HT1080 (cell line): ENCODE measurements at regions not wholly inside any gene's neighbourhood (a gene's known extent, or its start where the extent isn't known, plus 50 kb on each side); places are given as distances from the start of the nearest gene placed in this dataset.
A peak's percentile ranks its signal among the peaks of the same experiment; 100 is the strongest.

Experiments used
- DNase-seq: peaks from one replicate; pipeline ENCODE4 v3.0.0-alpha.2; 2015; ENCODE audit warnings: low read depth

- DNase-seq = no peak
Measured at GRCh38 chr18:57991552-57991951, 52.5 kb upstream of the NEDD4L start.

- DNase-seq = no peak
Measured at GRCh38 chr18:57989536-57989935, 54.5 kb upstream of the NEDD4L start.

- no peak for DNase-seq
Measured at GRCh38 chr18:57984490-57985115, 59.4 kb upstream of the NEDD4L start.

GRCh38 chr18:57983965-57984364 lies 60.1 kb upstream of the NEDD4L start:
- no peak for DNase-seq

GRCh38 chr18:57983472-57983871 lies 60.6 kb upstream of the NEDD4L start:
- DNase-seq = no peak

GRCh38 chr18:57982372-57983021 lies 61.5 kb upstream of the NEDD4L start:
- no peak for DNase-seq

- DNase-seq = no peak
Measured at GRCh38 chr18:57981308-57982028, 62.6 kb upstream of the NEDD4L start.

GRCh38 chr18:57980573-57981307 lies 63.3 kb upstream of the NEDD4L start:
- no peak for DNase-seq

GRCh38 chr18:57976230-57976773 lies 67.7 kb upstream of the NEDD4L start:
- no peak for DNase-seq

GRCh38 chr18:57975805-57976204 lies 68.2 kb upstream of the NEDD4L start:
- DNase-seq = peak; percentile 14

- DNase-seq = no peak
Measured at GRCh38 chr18:57974585-57975265, 69.3 kb upstream of the NEDD4L start.

GRCh38 chr18:57973889-57974288 lies 70.1 kb upstream of the NEDD4L start:
- DNase-seq = no peak

GRCh38 chr18:57970356-57971095 lies 73.5 kb upstream of the NEDD4L start:
- DNase-seq = no peak

GRCh38 chr18:57969824-57970223 lies 74.2 kb upstream of the NEDD4L start:
- DNase-seq = no peak

- no peak for DNase-seq
Measured at GRCh38 chr18:57965246-57965645, 78.8 kb upstream of the NEDD4L start.

GRCh38 chr18:57961876-57962505 lies 82.0 kb upstream of the NEDD4L start:
- peak; percentile 57 for DNase-seq

- no peak for DNase-seq
Measured at GRCh38 chr18:57961411-57961810, 82.6 kb upstream of the NEDD4L start.

- DNase-seq = peak; percentile 82
Measured at GRCh38 chr18:57959278-57959677, 84.7 kb upstream of the NEDD4L start.

- no peak for DNase-seq
Measured at GRCh38 chr18:57957210-57957609, 86.8 kb upstream of the NEDD4L start.

GRCh38 chr18:57956491-57956890 lies 87.5 kb upstream of the NEDD4L start:
- no peak for DNase-seq
